Esophagus muscularis mucosa (tissue), 4 donors: ENCODE measurements at regions not wholly inside any gene's neighbourhood (a gene's known extent, or its start where the extent isn't known, plus 50 kb on each side); places are given as distances from the start of the nearest gene placed in this dataset.
"Not testable (repeated sequence)": the region's sequence is repeated elsewhere in the genome, so short reads cannot be mapped to it uniquely, and the experiment has no call there.

ENCODE experiments used
- DNase-seq: peaks from one replicate; pipeline ENCODE4 v3.0.0-alpha.2; 2017; ENCODE audit errors: extremely low spot score
- H3K27ac ChIP-seq, 4 donors: fragments of 200-600 bp; sonication (generic); replicated peaks in 1 of 4; 1 replicate in 3 of 4; 2 replicates in 1 of 4; pipeline ENCODE4 v1.5.1; 2016 to 2019; ENCODE audit warnings: mild to moderate bottlenecking in 1 of 4
- H3K27me3 ChIP-seq, 4 donors: fragments of 200-600 bp; sonication (generic); one replicate each; pipeline versions ENCODE4 v1.5.1 to v1.6.0; 2016 to 2019
- H3K36me3 ChIP-seq, 4 donors: fragments of 200-600 bp; sonication (generic); one replicate each; pipeline ENCODE4 v1.5.1; 2016 to 2019
- H3K4me1 ChIP-seq, 4 donors: fragments of 200-600 bp; sonication (generic); one replicate each; pipeline ENCODE4 v1.5.1; 2016 to 2019
- H3K4me3 ChIP-seq, 4 donors: fragments of 200-600 bp; sonication (generic); 1 replicate in 2 of 4; 2 replicates in 2 of 4; pipeline ENCODE4 v1.5.1; 2016 to 2019; ENCODE audit warnings: mild to moderate bottlenecking in 4 of 4, moderate library complexity in 1 of 4
- H3K9me3 ChIP-seq, 4 donors: fragments of 200-600 bp; sonication (generic); 1 replicate in 3 of 4; 2 replicates in 1 of 4; pipeline ENCODE4 v1.5.1; 2016 to 2019
- EP300 ChIP-seq: sonication (generic); formaldehyde crosslinking; IDR thresholded peaks from one replicate; pipeline ENCODE4 v1.6.1; 2017; ENCODE audit warnings: antibody characterized with exemption
- POLR2A ChIP-seq: fragments of 450-650 bp; IDR thresholded peaks from one replicate; pipeline ENCODE4 v1.6.1; 2017; ENCODE audit warnings: antibody characterized with exemption, moderate library complexity, mild to moderate bottlenecking, low read depth
- POLR2AphosphoS5 ChIP-seq, 2 donors: sonication (generic); formaldehyde crosslinking; IDR thresholded peaks; one replicate each; pipeline ENCODE4 v1.6.1; 2017; ENCODE audit warnings: antibody characterized with exemption in 2 of 2
- WGBS: methylation state at CpG from one replicate; pipeline ENCODE4 v1.1.5; 2018; 5-methylcytosine and 5-hydroxymethylcytosine counted together
- intact Hi-C: fragments of 100-400 bp; cut with DNase I; formaldehyde crosslinking; loops from one replicate; pipeline ENCODE4 v1.15.1; 2023
- TF ChIP-seq, protein P1 (sequence below), 3 experiments: fragments of 200-600 bp in 2 of 3; fragments of 450-650 bp in 1 of 3; sonication (generic) in 2 of 3; IDR thresholded peaks; one replicate each; pipeline ENCODE4 v1.5.1; 2017 to 2019; ENCODE audit warnings: antibody characterized with exemption in 3 of 3, mild to moderate bottlenecking in 2 of 3, moderate library complexity in 1 of 3

DNA sequence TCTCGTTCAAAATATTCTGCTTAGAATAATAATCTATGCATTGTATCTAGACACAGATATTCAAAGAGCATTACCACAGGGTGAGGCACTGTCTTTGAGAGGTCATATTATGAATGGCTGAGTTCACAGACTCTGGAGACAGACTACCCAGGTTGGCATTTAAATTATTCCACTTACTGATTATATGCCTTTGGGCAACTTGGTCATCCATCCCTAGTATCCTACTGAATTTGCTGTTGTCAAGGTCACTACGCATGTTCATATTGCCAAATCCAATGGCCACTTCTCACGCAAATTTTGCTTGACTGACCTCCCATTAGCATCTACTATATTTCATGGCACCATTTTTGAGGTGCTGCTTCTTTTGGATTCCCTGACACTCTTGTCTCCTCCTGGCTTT lies 498.6 kb upstream of the TLE4 start:
- WGBS: 92% methylated on average over 3 of the region's 3 CpGs
- H3K27me3 ChIP-seq: no peaks in the 10 kb centered on the region

DNA sequence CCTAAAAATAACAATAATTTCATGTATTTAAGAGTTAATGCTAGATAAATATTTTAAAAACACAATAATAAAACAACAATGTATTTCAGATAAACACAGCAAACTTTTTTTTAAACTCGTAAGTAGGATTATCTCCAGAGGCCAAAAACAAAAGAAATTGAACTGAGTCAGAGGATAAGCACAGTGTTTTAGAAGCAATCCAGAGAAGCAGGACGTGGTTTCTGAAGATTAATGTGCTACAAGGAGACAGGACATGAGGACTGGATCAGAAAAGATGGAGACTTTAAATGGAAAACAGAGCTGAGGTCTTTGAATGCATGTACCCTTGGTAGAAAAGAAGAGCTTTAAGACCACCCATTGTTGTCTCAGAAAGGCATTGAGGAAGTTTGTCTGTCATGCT lies 491.2 kb upstream of the TLE4 start:
- Histone ChIP-seq H3K4me3 (no peak overlapping the region), H3K36me3 (no peaks in the 10 kb centered on the region), H3K27me3 (no peaks in the 10 kb centered on the region), H3K4me1 (no peaks in the 10 kb centered on the region), H3K9me3 (peaks cover 0 to 7% (median 0%) of the 10 kb centered on the region in 4 donors), H3K27ac (no peak overlapping the region)
- TF ChIP-seq POLR2AphosphoS5 (IDR thresholded peaks at IDR 0.05) (no peak), EP300 (no peak), POLR2A (no peak)
- TF ChIP-seq, protein P1, sequence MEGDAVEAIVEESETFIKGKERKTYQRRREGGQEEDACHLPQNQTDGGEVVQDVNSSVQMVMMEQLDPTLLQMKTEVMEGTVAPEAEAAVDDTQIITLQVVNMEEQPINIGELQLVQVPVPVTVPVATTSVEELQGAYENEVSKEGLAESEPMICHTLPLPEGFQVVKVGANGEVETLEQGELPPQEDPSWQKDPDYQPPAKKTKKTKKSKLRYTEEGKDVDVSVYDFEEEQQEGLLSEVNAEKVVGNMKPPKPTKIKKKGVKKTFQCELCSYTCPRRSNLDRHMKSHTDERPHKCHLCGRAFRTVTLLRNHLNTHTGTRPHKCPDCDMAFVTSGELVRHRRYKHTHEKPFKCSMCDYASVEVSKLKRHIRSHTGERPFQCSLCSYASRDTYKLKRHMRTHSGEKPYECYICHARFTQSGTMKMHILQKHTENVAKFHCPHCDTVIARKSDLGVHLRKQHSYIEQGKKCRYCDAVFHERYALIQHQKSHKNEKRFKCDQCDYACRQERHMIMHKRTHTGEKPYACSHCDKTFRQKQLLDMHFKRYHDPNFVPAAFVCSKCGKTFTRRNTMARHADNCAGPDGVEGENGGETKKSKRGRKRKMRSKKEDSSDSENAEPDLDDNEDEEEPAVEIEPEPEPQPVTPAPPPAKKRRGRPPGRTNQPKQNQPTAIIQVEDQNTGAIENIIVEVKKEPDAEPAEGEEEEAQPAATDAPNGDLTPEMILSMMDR (IDR thresholded peaks at IDR 0.05): no peak
- intact Hi-C loops: no loop called here
- 54% methylated on average over 2 of the region's 2 CpGs for WGBS
- DNase-seq: no peak

More for the DNA sequence above, 498.6 kb upstream of the TLE4 start:
- intact Hi-C loops: no loop called here
- Histone ChIP-seq H3K4me3 (no peak overlapping the region), H3K27ac (no peak overlapping the region), H3K9me3 (no peaks in the 10 kb centered on the region), H3K4me1 (no peaks in the 10 kb centered on the region), H3K36me3 (no peaks in the 10 kb centered on the region)
- TF ChIP-seq EP300 (no peak), POLR2AphosphoS5 (IDR thresholded peaks at IDR 0.05) (no peak), POLR2A (no peak)
- TF ChIP-seq, protein P1 (IDR thresholded peaks at IDR 0.05): no peak
- DNase-seq: no peak

DNA sequence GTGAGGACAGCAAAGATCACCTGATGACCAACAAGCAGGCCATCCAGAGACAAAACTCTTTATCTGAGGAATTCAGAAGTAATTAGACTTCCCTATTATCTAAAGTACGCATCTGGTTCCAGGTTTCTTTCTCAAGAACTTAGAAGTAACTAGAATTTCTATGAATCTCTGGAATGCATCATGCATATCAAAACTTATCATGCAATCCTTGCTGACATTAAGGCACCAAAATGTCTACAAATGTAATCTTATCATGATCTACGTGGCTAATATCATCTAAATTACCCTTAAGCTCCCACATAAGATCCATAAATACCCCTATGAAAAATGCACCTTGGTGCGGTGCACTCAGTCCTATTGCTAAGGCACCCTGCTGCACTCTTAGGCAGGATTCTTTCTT lies 488.1 kb upstream of the TLE4 start:
- no peak for TF ChIP-seq POLR2AphosphoS5 (IDR thresholded peaks at IDR 0.05)
- Histone ChIP-seq H3K27me3 (no peaks in the 10 kb centered on the region), H3K4me3 (no peak overlapping the region), H3K36me3 (no peaks in the 10 kb centered on the region), H3K27ac (no peak overlapping the region), H3K9me3 (peaks cover 0 to 7% (median 0%) of the 10 kb centered on the region in 4 donors), H3K4me1 (no peaks in the 10 kb centered on the region)
- intact Hi-C loops: no loop called here
- DNase-seq: no peak
- WGBS: 84% methylated on average over 3 of the region's 3 CpGs

DNA sequence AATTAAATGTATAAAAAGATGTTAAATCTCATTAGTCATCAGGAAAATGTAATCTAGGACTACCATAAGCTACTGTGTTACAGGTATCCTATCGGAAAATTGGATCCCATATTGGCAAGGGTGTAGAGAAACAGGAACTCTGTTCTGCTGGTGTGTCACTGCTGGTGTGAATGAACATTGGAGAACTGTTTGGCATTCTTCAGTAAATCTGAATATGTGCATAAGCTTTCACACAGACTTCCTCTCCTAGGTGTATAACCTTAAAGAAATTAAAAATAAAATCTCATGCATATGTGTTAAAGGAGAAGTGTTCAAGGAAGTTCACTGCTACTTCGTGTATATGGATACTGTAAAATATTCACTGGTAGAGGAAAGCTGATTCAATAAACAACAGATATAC lies 484.6 kb upstream of the TLE4 start:
- no peak for DNase-seq
- intact Hi-C loops: no loop called here
- Histone ChIP-seq H3K27me3 (no peaks in the 10 kb centered on the region), H3K4me1 (no peaks in the 10 kb centered on the region), H3K4me3 (no peak overlapping the region), H3K36me3 (no peaks in the 10 kb centered on the region), H3K27ac (no peak overlapping the region), H3K9me3 (peaks cover 0 to 7% (median 0%) of the 10 kb centered on the region in 4 donors)
- 90% methylated on average over 2 of the region's 2 CpGs for WGBS
- TF ChIP-seq POLR2A (no peak), EP300 (no peak), POLR2AphosphoS5 (IDR thresholded peaks at IDR 0.05) (no peak)
- TF ChIP-seq, protein P1 (IDR thresholded peaks at IDR 0.05): no peak

DNA sequence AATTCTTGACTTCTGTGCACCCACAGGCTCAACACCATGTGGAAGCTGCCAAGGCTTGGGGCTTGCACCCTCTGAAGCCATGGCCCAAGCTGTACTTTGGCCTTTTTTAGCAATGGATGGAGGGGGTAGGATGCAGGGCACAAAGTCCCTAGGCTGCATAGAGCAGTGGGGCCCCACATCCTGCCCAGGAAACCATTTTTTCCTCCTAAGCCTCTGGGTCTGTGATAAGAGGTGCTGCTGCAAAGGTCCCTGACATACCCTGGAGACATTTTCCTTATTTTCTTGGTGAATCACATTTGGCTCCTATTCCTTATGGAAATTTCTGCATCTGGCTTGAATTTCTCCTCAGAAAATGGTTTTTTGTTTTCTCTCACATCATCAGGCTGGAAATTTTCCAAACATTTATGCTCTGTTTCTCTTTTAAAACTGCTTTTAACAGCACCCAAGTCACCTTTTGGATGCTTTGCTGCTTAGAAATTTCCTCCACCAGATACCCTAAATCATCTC lies 482.7 kb upstream of the TLE4 start:
- H3K27ac ChIP-seq: no peak overlapping the region
- intact Hi-C loops: no loop called here
- DNase-seq: no peak
- TF ChIP-seq, protein P1 (IDR thresholded peaks at IDR 0.05): no peak
- no peak for TF ChIP-seq POLR2A
- no peak for TF ChIP-seq EP300
- no peak for TF ChIP-seq POLR2AphosphoS5 (IDR thresholded peaks at IDR 0.05)
- H3K36me3 ChIP-seq: no peaks in the 10 kb centered on the region
- no peaks in the 10 kb centered on the region for H3K27me3 ChIP-seq
- no peaks in the 10 kb centered on the region for H3K4me1 ChIP-seq
- no peak overlapping the region for H3K4me3 ChIP-seq
- no peaks in the 10 kb centered on the region for H3K9me3 ChIP-seq

DNA sequence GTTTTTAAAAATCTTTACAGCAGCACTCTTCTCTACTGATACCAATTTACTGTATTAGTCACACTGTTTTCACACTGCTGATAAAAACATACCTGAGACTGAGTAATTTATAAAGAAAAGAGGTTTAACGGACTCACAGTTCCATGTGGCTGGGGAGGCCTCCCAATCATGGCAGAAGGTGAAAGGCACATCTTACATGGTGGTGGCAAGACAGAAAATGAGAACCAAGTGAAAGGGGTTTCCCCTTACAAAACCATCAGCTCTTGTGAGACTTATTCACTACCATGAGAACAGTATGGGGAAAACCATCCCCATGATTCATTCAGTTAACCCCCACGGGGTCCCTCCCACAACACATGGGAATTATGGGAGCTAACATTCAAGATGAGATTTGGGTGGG lies 481.9 kb upstream of the TLE4 start:
- H3K9me3 ChIP-seq, intact Hi-C loops: not testable (repeated sequence)
- WGBS: 67% methylated on average over 2 of the region's 2 CpGs

DNA sequence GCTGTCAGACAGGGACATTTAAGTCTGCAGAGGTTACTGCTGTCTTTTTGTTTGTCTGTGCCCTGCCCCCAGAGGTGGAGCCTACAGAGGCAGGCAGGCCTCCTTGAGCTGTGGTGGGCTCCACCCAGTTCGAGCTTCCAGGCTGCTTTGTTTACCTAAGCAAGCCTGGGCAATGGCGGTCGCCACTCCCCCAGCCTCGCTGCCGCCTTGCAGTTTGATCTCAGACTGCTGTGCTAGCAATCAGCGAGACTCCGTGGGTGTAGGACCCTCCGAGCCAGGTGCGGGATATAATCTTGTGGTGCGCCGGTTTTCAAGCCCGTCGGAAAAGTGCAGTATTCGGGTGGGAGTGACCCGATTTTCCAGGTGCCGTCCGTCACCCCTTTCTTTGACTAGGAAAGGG lies 468.5 kb upstream of the TLE4 start:
- WGBS: 90% methylated on average over 13 of the region's 17 CpGs
- DNase-seq, intact Hi-C loops, H3K4me1 ChIP-seq, H3K4me3 ChIP-seq, H3K36me3 ChIP-seq, H3K27ac ChIP-seq, H3K9me3 ChIP-seq, H3K27me3 ChIP-seq: not testable (repeated sequence)

More for the DNA sequence above, 481.9 kb upstream of the TLE4 start:
- not testable (repeated sequence) for H3K4me3 ChIP-seq, H3K27ac ChIP-seq, DNase-seq, H3K36me3 ChIP-seq, H3K27me3 ChIP-seq, H3K4me1 ChIP-seq
